ENCODE measurements at regions not wholly inside any gene's neighbourhood (a gene's known extent, or its start where the extent isn't known, plus 50 kb on each side); places are given as distances from the start of the nearest gene placed in this dataset.
"Not testable (repeated sequence)": the region's sequence is repeated elsewhere in the genome, so short reads cannot be mapped to it uniquely, and the experiment has no call there.

GRCh38 chr12:47346251-47347019 lies 266.7 kb upstream of the AMIGO2 start:
- no peak for TF ChIP-seq CTCF (IDR thresholded peaks at IDR 0.05; ENCODE audit: poor library complexity, severe bottlenecking)
- DNase-seq (ENCODE audit: low spot score), result no peak
- Histone ChIP-seq H3K4me1 (ENCODE audit: insufficient read depth, poor library complexity, severe bottlenecking) (no peaks in the 10 kb centered on the region), H3K36me3 (ENCODE audit: low read depth) (no peaks in the 10 kb centered on the region), H3K27me3 (ENCODE audit: insufficient read depth, poor library complexity, severe bottlenecking) (no peaks in the 10 kb centered on the region), H3K4me3 (ENCODE audit: severe bottlenecking) (no peak overlapping the region), H3K9me3 (ENCODE audit: severe bottlenecking) (peaks cover 3% of the 10 kb centered on the region), H3K27ac (ENCODE audit: poor library complexity, severe bottlenecking) (no peak overlapping the region)
- ATAC-seq (ENCODE audit: low read depth), result no peak

- TF ChIP-seq CTCF (IDR thresholded peaks at IDR 0.05; ENCODE audit: poor library complexity, severe bottlenecking), result no peak
- Histone ChIP-seq H3K36me3 (ENCODE audit: low read depth) (no peaks in the 10 kb centered on the region), H3K27me3 (ENCODE audit: insufficient read depth, poor library complexity, severe bottlenecking) (no peaks in the 10 kb centered on the region), H3K9me3 (ENCODE audit: severe bottlenecking) (peaks cover 3% of the 10 kb centered on the region), H3K4me3 (ENCODE audit: severe bottlenecking) (no peak overlapping the region), H3K27ac (ENCODE audit: poor library complexity, severe bottlenecking) (no peak overlapping the region), H3K4me1 (ENCODE audit: insufficient read depth, poor library complexity, severe bottlenecking) (no peaks in the 10 kb centered on the region)
- no peak for DNase-seq (ENCODE audit: low spot score)
- no peak for ATAC-seq (ENCODE audit: low read depth)
These were observed 264.2 kb upstream of the AMIGO2 start for GRCh38 chr12:47343684-47344567.

DNA sequence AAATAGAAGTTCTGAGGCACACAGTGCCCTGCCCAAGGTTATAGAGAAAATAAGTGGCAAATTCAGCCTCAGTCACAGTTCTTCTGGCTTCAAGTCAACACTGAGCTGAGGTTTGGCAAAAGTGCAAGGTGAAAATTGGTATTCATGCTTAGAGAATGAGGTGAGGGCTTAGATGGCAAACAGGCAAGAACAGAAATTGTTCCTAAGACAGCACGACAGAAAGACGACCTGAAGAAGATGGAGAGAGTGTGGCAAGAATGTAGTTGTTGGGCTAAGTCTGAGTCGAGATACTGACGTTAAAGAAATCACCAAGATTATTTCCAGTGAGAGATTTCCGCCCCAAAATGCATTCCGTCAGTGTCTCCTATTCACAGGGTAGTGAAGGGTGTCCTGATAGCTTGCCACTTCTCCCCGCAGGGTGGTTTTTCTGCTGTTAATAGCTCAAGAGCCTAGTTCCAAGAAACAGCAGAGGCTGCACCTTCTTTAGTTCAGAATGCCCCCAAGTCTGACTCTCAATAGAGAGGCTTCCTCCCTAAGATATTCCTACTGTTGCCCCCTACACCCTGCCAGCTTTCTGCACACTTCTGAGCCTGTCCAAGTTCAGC lies 260.8 kb upstream of the AMIGO2 start:
- Histone ChIP-seq H3K4me1 (ENCODE audit: insufficient read depth, poor library complexity, severe bottlenecking) (no peaks in the 10 kb centered on the region), H3K9me3 (ENCODE audit: severe bottlenecking) (no peaks in the 10 kb centered on the region), H3K27ac (ENCODE audit: poor library complexity, severe bottlenecking) (no peak overlapping the region), H3K4me3 (ENCODE audit: severe bottlenecking) (no peak overlapping the region), H3K27me3 (ENCODE audit: insufficient read depth, poor library complexity, severe bottlenecking) (no peaks in the 10 kb centered on the region), H3K36me3 (ENCODE audit: low read depth) (no peaks in the 10 kb centered on the region)
- no peak for TF ChIP-seq CTCF (IDR thresholded peaks at IDR 0.05; ENCODE audit: poor library complexity, severe bottlenecking)
- DNase-seq (ENCODE audit: low spot score) (no peak), ATAC-seq (ENCODE audit: low read depth) (no peak)

DNA sequence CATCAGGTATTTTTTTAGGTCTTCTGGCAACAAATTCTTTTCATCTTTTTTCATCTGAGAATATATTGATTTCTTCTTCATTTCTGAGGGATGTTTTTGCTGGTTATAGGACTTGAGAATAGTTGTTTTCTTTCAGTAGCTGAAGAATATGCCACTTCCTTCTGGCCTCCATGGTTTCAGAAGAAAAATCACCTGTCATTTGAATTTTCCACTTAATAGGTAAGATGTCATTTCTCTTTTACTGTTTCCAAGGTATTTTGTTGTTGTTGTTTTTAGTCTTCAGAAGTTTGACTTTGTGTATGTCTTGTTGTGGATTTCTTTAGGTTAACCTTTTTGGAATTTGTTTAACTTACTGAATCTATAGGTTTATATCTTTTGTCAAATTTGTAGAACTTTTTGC lies 257.8 kb upstream of the AMIGO2 start:
- no peak overlapping the region for H3K4me3 ChIP-seq (ENCODE audit: severe bottlenecking)
- ATAC-seq (ENCODE audit: low read depth) (no peak), DNase-seq (ENCODE audit: low spot score) (no peak)
- H3K27me3 ChIP-seq (ENCODE audit: insufficient read depth, poor library complexity, severe bottlenecking), result no peaks in the 10 kb centered on the region
- H3K4me1 ChIP-seq (ENCODE audit: insufficient read depth, poor library complexity, severe bottlenecking), result no peaks in the 10 kb centered on the region
- H3K9me3 ChIP-seq (ENCODE audit: severe bottlenecking), result no peaks in the 10 kb centered on the region
- no peak for TF ChIP-seq CTCF (IDR thresholded peaks at IDR 0.05; ENCODE audit: poor library complexity, severe bottlenecking)
- H3K36me3 ChIP-seq (ENCODE audit: low read depth), result no peaks in the 10 kb centered on the region
- H3K27ac ChIP-seq (ENCODE audit: poor library complexity, severe bottlenecking), result no peak overlapping the region

DNA sequence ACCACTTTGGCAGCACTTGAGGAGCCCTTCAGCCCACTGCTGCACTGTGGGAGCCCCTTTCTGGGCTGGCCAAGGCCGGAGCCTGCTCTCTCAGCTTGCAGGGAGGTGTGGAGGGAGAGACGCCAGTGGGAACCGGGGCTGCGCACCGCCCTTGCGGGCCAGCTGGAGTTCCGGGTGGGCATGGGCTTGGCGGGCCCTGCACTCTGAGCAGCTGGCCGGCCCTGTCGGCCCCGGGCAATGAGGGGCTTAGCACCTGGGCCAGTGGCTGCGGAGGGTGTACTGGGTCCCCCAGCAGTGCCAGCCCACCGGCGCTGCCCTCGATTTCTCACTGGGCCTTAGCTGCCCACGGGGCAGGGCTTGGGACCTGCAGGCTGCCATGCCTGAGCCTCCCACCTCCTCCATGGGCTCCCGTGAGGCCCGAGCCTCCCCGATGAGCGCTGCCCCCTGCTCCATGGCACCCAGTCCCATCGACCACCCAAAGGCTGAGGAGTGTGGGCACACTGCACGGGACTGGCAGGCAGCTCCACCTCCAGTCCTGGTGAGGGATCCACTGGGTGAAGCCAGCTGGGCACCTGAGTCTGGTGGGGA lies 253.6 kb upstream of the AMIGO2 start:
- peak; percentile 42 for DNase-seq (ENCODE audit: low spot score)
- not testable (repeated sequence) for ATAC-seq (ENCODE audit: low read depth); H3K9me3 ChIP-seq (ENCODE audit: severe bottlenecking); H3K4me3 ChIP-seq (ENCODE audit: severe bottlenecking); H3K27ac ChIP-seq (ENCODE audit: poor library complexity, severe bottlenecking); H3K4me1 ChIP-seq (ENCODE audit: insufficient read depth, poor library complexity, severe bottlenecking); H3K36me3 ChIP-seq (ENCODE audit: low read depth); H3K27me3 ChIP-seq (ENCODE audit: insufficient read depth, poor library complexity, severe bottlenecking)

All from RWPE2 (cell line).